ENCODE measurements at regions not wholly inside any gene's neighbourhood (a gene's known extent, or its start where the extent isn't known, plus 50 kb on each side); places are given as distances from the start of the nearest gene placed in this dataset.

- Histone ChIP-seq H3K4me3 (no peak overlapping the region), H3K4me1 (no peaks in the 10 kb centered on the region), H3K9me3 (no peaks in the 10 kb centered on the region), H3K27ac (no peak overlapping the region), H3K27me3 (replicated peaks in 1 of 7) (no peaks in the 10 kb centered on the region), H3K36me3 (no peaks in the 10 kb centered on the region)
- TF ChIP-seq POLR2A (IDR thresholded peaks at IDR 0.05) = no peak
- TF ChIP-seq, protein P1, sequence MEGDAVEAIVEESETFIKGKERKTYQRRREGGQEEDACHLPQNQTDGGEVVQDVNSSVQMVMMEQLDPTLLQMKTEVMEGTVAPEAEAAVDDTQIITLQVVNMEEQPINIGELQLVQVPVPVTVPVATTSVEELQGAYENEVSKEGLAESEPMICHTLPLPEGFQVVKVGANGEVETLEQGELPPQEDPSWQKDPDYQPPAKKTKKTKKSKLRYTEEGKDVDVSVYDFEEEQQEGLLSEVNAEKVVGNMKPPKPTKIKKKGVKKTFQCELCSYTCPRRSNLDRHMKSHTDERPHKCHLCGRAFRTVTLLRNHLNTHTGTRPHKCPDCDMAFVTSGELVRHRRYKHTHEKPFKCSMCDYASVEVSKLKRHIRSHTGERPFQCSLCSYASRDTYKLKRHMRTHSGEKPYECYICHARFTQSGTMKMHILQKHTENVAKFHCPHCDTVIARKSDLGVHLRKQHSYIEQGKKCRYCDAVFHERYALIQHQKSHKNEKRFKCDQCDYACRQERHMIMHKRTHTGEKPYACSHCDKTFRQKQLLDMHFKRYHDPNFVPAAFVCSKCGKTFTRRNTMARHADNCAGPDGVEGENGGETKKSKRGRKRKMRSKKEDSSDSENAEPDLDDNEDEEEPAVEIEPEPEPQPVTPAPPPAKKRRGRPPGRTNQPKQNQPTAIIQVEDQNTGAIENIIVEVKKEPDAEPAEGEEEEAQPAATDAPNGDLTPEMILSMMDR (IDR thresholded peaks at IDR 0.05 in 8 of 11, conservative IDR thresholded peaks at IDR 0.05 in 3 of 11) = no peak
- TF ChIP-seq POLR2AphosphoS5 (IDR thresholded peaks at IDR 0.05) = no peak
- 90 to 95% (median 92%) methylated on average over 3 of the region's 3 CpGs for WGBS, 5 donors
- intact Hi-C loops (cut with DNase I; ENCODE audit: low total_unique reads) = no loop called here
- DNase-seq = no peak
Measured at GRCh38 chr3:66702126-66702525, 201.3 kb upstream of the LRIG1 start.

DNA sequence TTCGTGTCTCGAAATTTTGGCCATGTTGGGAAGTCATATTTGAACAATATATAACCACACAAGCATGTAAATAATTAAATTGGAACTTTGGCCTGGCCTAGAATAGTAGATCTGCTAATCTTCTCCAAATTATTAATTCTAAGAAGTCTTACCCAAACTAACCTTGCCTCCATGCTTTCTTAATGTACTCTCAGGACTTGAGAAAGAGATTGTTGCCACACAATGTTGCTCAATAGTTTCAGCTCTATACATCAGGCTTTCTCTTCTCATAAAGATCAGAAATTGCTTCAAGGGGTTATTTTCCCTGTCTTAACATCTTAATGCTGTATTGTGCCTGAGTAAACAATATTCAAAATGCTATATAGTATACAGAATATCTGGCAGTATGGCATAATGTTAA is 202.7 kb upstream of the LRIG1 start:
- H3K4me3 ChIP-seq = no peak overlapping the region
- no peak overlapping the region for H3K27ac ChIP-seq
- 74 to 91% (median 82%) methylated on average over 2 of the region's 2 CpGs for WGBS, 5 donors
- TF ChIP-seq POLR2AphosphoS5 (IDR thresholded peaks at IDR 0.05) = no peak
- TF ChIP-seq POLR2A (IDR thresholded peaks at IDR 0.05) = no peak
- TF ChIP-seq, protein P1 (IDR thresholded peaks at IDR 0.05 in 8 of 11, conservative IDR thresholded peaks at IDR 0.05 in 3 of 11) = no peak
- no peaks in the 10 kb centered on the region for H3K36me3 ChIP-seq
- no peaks in the 10 kb centered on the region for H3K4me1 ChIP-seq
- no peaks in the 10 kb centered on the region for H3K27me3 ChIP-seq (replicated peaks in 1 of 7)
- no peak for DNase-seq
- intact Hi-C loops (cut with DNase I; ENCODE audit: low total_unique reads) = no loop called here
- no peaks in the 10 kb centered on the region for H3K9me3 ChIP-seq

DNA sequence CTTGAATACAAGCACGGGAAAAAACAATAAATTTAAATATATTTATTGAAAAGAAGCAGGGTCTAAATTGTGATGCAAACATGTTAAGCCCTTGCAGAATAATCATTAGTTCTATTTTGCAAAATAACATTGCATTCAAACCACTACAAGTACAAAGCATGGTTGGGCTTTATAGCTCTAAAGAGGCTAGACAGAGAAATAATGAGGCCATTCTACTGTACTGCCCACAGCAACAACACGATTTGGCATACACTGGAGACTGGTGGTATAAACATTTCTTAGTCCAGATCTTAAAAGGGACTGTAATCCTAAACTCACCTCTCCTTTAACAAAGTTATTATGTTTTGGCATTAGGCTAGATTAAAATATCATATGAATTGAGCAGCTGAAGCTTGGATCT is 204.3 kb upstream of the LRIG1 start:
- Histone ChIP-seq H3K27me3 (replicated peaks in 1 of 7) (no peaks in the 10 kb centered on the region), H3K4me1 (no peaks in the 10 kb centered on the region), H3K9me3 (no peaks in the 10 kb centered on the region), H3K36me3 (no peaks in the 10 kb centered on the region), H3K4me3 (no peak overlapping the region), H3K27ac (no peak overlapping the region)
- WGBS, 5 donors = 82 to 94% (median 86%) methylated on average over 2 of the region's 2 CpGs
- no peak for DNase-seq
- intact Hi-C loops (cut with DNase I; ENCODE audit: low total_unique reads) = no loop called here
- TF ChIP-seq, protein P1 (IDR thresholded peaks at IDR 0.05 in 8 of 11, conservative IDR thresholded peaks at IDR 0.05 in 3 of 11) = no peak
- TF ChIP-seq POLR2AphosphoS5 (IDR thresholded peaks at IDR 0.05) = no peak
- TF ChIP-seq POLR2A (IDR thresholded peaks at IDR 0.05) = no peak

DNA sequence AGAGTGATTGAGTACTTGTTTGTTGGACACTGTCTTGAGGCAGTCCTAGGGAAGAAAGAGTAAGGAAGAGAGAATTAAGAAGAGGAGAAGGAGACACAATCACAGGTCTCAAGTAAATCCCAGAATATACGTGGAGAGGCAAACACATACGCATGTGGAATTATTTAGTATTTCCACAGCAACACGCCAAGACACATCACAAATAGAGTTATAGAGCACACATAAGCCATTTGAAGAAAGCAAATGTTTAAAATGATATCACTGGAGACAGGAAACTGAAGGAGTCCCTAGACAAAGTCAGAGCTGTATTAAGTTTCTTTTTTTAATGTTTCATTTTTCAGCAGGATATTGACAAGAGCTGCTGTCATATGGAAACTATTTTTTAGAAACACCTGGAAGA is 206.1 kb upstream of the LRIG1 start:
- WGBS, 5 donors = 91 to 96% (median 93%) methylated on average over 3 of the region's 3 CpGs
- Histone ChIP-seq H3K36me3 (no peaks in the 10 kb centered on the region), H3K27me3 (replicated peaks in 1 of 7) (no peaks in the 10 kb centered on the region), H3K4me3 (no peak overlapping the region), H3K4me1 (no peaks in the 10 kb centered on the region), H3K27ac (no peak overlapping the region), H3K9me3 (no peaks in the 10 kb centered on the region)
- intact Hi-C loops (cut with DNase I; ENCODE audit: low total_unique reads) = no loop called here
- no peak for TF ChIP-seq POLR2AphosphoS5 (IDR thresholded peaks at IDR 0.05)
- TF ChIP-seq, protein P1 (IDR thresholded peaks at IDR 0.05 in 8 of 11, conservative IDR thresholded peaks at IDR 0.05 in 3 of 11) = no peak
- TF ChIP-seq POLR2A (IDR thresholded peaks at IDR 0.05) = no peak
- DNase-seq = no peak

Data from spleen (tissue), 11 donors.